Spleen (tissue), 7 donors: ENCODE measurements at regions not wholly inside any gene's neighbourhood (a gene's known extent, or its start where the extent isn't known, plus 50 kb on each side); places are given as distances from the start of the nearest gene placed in this dataset.

Experiments
- POLR2A ChIP-seq, 3 donors: fragments of 450-650 bp; IDR thresholded peaks; one replicate each; pipeline ENCODE4 v1.5.1; 2017; ENCODE audit warnings: antibody characterized with exemption in 3 of 3, mild to moderate bottlenecking in 1 of 3
- TF ChIP-seq, protein P1 (sequence below), 11 experiments: fragments of 200-600 bp in 7 of 11; fragments of 450-650 bp in 4 of 11; sonication (generic) in 4 of 11; IDR thresholded peaks in 8 of 11; conservative IDR thresholded peaks in 3 of 11; 1 replicate in 7 of 11; 2 replicates in 4 of 11; pipeline versions ENCODE4 v1.4.0 to v1.8.0; 2016 to 2021; ENCODE audit warnings: antibody characterized with exemption in 11 of 11, inconsistent platforms in 4 of 11, mild to moderate bottlenecking in 1 of 11
- donor health status: DM: no; HTN: no; CAD: no; lungs with moderate emphysema.
- donor health status: DM: no; HTN: no; CAD: no.
- donor health status: DM: no; HTN: no; CAD: no.

DNA sequence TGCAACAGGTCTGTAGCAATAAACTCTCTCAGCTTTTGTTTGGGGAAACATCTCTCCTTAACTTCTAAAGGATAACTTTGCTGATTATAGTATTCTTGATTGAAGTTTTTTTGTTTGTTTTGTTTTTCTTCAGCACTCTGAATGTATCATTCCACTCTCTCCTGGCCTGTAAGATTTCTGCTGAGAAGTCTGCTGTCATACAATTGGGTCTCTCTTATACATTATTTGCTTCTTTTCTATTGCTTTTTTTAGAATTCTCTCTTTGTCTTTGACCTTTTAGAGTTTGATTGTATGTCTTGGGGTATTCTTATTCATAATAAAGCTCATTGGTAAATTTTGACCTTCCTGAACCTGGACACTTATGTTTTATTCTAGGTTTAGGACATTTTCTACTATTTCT, 386.3 kb downstream of the MRPL39 start:
- TF ChIP-seq, protein P1, sequence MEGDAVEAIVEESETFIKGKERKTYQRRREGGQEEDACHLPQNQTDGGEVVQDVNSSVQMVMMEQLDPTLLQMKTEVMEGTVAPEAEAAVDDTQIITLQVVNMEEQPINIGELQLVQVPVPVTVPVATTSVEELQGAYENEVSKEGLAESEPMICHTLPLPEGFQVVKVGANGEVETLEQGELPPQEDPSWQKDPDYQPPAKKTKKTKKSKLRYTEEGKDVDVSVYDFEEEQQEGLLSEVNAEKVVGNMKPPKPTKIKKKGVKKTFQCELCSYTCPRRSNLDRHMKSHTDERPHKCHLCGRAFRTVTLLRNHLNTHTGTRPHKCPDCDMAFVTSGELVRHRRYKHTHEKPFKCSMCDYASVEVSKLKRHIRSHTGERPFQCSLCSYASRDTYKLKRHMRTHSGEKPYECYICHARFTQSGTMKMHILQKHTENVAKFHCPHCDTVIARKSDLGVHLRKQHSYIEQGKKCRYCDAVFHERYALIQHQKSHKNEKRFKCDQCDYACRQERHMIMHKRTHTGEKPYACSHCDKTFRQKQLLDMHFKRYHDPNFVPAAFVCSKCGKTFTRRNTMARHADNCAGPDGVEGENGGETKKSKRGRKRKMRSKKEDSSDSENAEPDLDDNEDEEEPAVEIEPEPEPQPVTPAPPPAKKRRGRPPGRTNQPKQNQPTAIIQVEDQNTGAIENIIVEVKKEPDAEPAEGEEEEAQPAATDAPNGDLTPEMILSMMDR (IDR thresholded peaks at IDR 0.05 in 8 of 11, conservative IDR thresholded peaks at IDR 0.05 in 3 of 11), result no peak
- TF ChIP-seq POLR2A (IDR thresholded peaks at IDR 0.05), result no peak
